Fibroblast of mammary gland (primary cell): ENCODE measurements at regions not wholly inside any gene's neighbourhood (a gene's known extent, or its start where the extent isn't known, plus 50 kb on each side); places are given as distances from the start of the nearest gene placed in this dataset.
"Not testable (repeated sequence)": the region's sequence is repeated elsewhere in the genome, so short reads cannot be mapped to it uniquely, and the experiment has no call there.

Experiments
- DNase-seq: peaks from one replicate; pipeline ENCODE4 v3.0.0-alpha.2; 2010; ENCODE audit warnings: low read depth
- H3K4me3 ChIP-seq: 2 replicates; pipeline ENCODE4 v1.5.1; 2011; ENCODE audit warnings: low read depth, mild to moderate bottlenecking, low read length, moderate library complexity; ENCODE audit not compliant: control insufficient read depth
- CTCF ChIP-seq: conservative IDR thresholded peaks from 2 replicates; pipeline ENCODE4 v1.5.1; 2011; ENCODE audit warnings: low read depth, low read length, inconsistent platforms; ENCODE audit not compliant: control insufficient read depth, insufficient read depth

GRCh38 chr19:28316464-28316863 lies 896.5 kb downstream of the UQCRFS1 start:
- no peak for DNase-seq
- no peak for TF ChIP-seq CTCF
- H3K4me3 ChIP-seq = no peak overlapping the region

- no peak for DNase-seq
- no peak for TF ChIP-seq CTCF
- no peak overlapping the region for H3K4me3 ChIP-seq
These were observed 898.2 kb downstream of the UQCRFS1 start for GRCh38 chr19:28314756-28315155.

GRCh38 chr19:28314287-28314686 lies 898.7 kb downstream of the UQCRFS1 start:
- H3K4me3 ChIP-seq = no peak overlapping the region

GRCh38 chr19:28313633-28314032 lies 899.3 kb downstream of the UQCRFS1 start:
- no peak for TF ChIP-seq CTCF
- peak; percentile 95 for DNase-seq
- no peak overlapping the region for H3K4me3 ChIP-seq

More at GRCh38 chr19:28314287-28314686, 898.7 kb downstream of the UQCRFS1 start:
- no peak for TF ChIP-seq CTCF
- no peak for DNase-seq

GRCh38 chr19:28312269-28312668 lies 900.7 kb downstream of the UQCRFS1 start:
- DNase-seq = no peak
- TF ChIP-seq CTCF = no peak
- H3K4me3 ChIP-seq = no peak overlapping the region

GRCh38 chr19:28310829-28311228 lies 902.1 kb downstream of the UQCRFS1 start:
- not testable (repeated sequence) for DNase-seq, H3K4me3 ChIP-seq

GRCh38 chr19:28309070-28309469 lies 903.9 kb downstream of the UQCRFS1 start:
- no peak overlapping the region for H3K4me3 ChIP-seq
- no peak for TF ChIP-seq CTCF
- no peak for DNase-seq
